ENCODE measurements at regions not wholly inside any gene's neighbourhood (a gene's known extent, or its start where the extent isn't known, plus 50 kb on each side); places are given as distances from the start of the nearest gene placed in this dataset.

DNA sequence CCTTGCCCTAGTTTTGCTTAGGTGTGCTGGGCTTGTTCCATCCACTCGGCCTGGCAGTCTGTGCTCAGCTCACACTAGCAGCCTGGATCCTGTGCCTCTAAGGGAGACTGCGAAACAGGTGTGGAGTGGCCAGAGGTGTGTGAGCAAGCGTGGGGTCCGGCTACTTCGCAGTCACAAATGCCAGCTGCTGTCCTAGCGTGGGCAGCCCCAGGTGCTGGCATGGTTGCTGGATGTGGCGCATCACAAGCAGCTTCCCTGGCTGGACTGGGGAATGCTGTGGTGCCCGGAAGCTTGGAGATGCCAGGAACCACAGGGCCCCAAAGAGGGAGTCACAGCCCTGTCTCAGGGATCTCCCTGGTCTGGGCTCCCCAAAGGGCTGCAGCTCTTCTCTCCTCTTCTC, 119.0 kb upstream of the TMEFF2 start:
- TF ChIP-seq, protein P1, sequence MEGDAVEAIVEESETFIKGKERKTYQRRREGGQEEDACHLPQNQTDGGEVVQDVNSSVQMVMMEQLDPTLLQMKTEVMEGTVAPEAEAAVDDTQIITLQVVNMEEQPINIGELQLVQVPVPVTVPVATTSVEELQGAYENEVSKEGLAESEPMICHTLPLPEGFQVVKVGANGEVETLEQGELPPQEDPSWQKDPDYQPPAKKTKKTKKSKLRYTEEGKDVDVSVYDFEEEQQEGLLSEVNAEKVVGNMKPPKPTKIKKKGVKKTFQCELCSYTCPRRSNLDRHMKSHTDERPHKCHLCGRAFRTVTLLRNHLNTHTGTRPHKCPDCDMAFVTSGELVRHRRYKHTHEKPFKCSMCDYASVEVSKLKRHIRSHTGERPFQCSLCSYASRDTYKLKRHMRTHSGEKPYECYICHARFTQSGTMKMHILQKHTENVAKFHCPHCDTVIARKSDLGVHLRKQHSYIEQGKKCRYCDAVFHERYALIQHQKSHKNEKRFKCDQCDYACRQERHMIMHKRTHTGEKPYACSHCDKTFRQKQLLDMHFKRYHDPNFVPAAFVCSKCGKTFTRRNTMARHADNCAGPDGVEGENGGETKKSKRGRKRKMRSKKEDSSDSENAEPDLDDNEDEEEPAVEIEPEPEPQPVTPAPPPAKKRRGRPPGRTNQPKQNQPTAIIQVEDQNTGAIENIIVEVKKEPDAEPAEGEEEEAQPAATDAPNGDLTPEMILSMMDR (conservative IDR thresholded peaks at IDR 0.05; ENCODE audit: low read length), result no peak
- TF ChIP-seq EZH2phosphoT487 (IDR thresholded peaks at IDR 0.05; ENCODE audit: borderline replicate concordance), result no peak
- Histone ChIP-seq H3K79me2 (ENCODE audit: insufficient read depth, low read length) (no peaks in the 10 kb centered on the region), H3K36me3 (ENCODE audit: insufficient read depth, low read length) (no peaks in the 10 kb centered on the region), H3K4me3 (ENCODE audit: low read length, poor library complexity, severe bottlenecking) (no peak overlapping the region), H4K20me1 (ENCODE audit: insufficient read depth, low read length, poor library complexity, severe bottlenecking) (no peaks in the 10 kb centered on the region), H3K9me2 (replicated peaks; ENCODE audit: low read depth, low read length) (no peaks in the 10 kb centered on the region), H3K9me3 (ENCODE audit: insufficient read depth, low read depth, low read length) (no peaks in the 10 kb centered on the region), H3K4me2 (ENCODE audit: low read depth, low read length, poor library complexity, severe bottlenecking) (no peak overlapping the region), H2AFZ (ENCODE audit: low read length) (no peak overlapping the region), H3F3A (ENCODE audit: low read depth) (no peaks in the 10 kb centered on the region), H3K27me3 (ENCODE audit: insufficient read depth, low read length, poor library complexity, severe bottlenecking) (no peaks in the 10 kb centered on the region), H3K4me1 (ENCODE audit: insufficient read depth, low read length, poor library complexity, severe bottlenecking) (no peaks in the 10 kb centered on the region), H3K9ac (ENCODE audit: low read depth, low read length, poor library complexity, severe bottlenecking) (no peak overlapping the region)

DNA sequence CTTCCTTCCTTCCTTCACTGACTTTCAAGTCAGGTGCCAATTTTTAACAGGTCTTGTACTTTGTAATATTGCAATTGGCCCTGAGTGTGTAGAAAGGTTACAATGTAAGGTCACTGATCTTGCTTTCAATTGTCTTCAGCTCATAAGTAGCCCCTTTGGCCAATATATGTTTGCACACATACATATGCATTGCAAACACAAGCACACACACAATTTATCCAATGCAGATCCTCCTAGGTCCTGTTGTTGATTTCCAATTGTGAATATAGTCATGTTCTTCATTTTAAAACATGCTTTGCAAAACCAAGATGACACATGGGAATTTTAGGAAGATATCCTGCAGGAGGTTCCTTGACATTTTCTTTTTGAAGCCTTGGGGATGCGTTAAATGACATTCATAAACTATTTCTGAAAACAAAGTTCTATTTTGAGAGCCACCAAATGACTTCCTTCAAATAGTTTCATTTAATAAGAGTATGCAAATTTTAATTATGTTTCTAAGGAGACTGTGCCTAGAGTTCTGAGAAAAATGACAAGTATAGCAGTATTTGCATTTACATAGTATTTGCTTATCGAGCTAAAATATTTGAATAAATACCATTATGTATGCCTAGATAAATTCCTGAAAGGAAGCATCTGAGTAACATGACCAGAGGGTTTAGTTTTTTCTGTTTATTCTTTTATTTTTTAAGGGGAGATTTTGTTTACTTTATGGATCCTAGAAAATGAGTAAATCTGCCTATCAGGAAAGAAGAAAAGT, 117.1 kb upstream of the TMEFF2 start:
- Histone ChIP-seq H3K79me2 (ENCODE audit: insufficient read depth, low read length) (no peaks in the 10 kb centered on the region), H3K36me3 (ENCODE audit: insufficient read depth, low read length) (no peaks in the 10 kb centered on the region), H3K4me3 (ENCODE audit: low read length, poor library complexity, severe bottlenecking) (no peak overlapping the region), H3K4me2 (ENCODE audit: low read depth, low read length, poor library complexity, severe bottlenecking) (no peak overlapping the region), H3K9me3 (ENCODE audit: insufficient read depth, low read depth, low read length) (no peaks in the 10 kb centered on the region), H3F3A (ENCODE audit: low read depth) (no peaks in the 10 kb centered on the region), H3K4me1 (ENCODE audit: insufficient read depth, low read length, poor library complexity, severe bottlenecking) (no peaks in the 10 kb centered on the region), H3K9ac (ENCODE audit: low read depth, low read length, poor library complexity, severe bottlenecking) (no peak overlapping the region), H3K27me3 (ENCODE audit: insufficient read depth, low read length, poor library complexity, severe bottlenecking) (no peaks in the 10 kb centered on the region), H2AFZ (ENCODE audit: low read length) (no peak overlapping the region), H3K9me2 (replicated peaks; ENCODE audit: low read depth, low read length) (no peaks in the 10 kb centered on the region), H4K20me1 (ENCODE audit: insufficient read depth, low read length, poor library complexity, severe bottlenecking) (no peaks in the 10 kb centered on the region)
- TF ChIP-seq, protein P1 (conservative IDR thresholded peaks at IDR 0.05; ENCODE audit: low read length), result no peak
- no peak for TF ChIP-seq EZH2phosphoT487 (IDR thresholded peaks at IDR 0.05; ENCODE audit: borderline replicate concordance)

DNA sequence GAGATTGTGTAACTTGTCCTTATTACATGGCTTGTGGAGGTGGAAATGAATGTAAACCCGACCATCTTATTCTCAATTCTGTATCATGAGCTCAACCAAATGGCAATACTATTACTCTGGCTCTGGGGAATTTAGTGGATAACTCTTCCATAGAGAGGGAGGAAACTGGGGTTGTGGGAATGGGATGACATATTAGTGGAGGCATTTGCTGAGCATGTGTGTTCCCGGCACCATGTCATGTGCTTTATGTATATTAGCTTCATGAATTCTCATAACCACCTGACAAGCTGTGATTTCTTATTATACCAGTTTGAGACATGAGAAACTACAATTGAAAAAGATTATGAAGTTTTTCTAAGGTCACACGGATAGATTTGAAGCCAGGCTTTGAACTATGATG, 112.8 kb upstream of the TMEFF2 start:
- no peaks in the 10 kb centered on the region for H3K36me3 ChIP-seq (ENCODE audit: insufficient read depth, low read length)
- H3K9ac ChIP-seq (ENCODE audit: low read depth, low read length, poor library complexity, severe bottlenecking), result no peak overlapping the region
- no peak overlapping the region for H2AFZ ChIP-seq (ENCODE audit: low read length)
- no peak overlapping the region for H3K4me2 ChIP-seq (ENCODE audit: low read depth, low read length, poor library complexity, severe bottlenecking)
- H3K79me2 ChIP-seq (ENCODE audit: insufficient read depth, low read length), result no peaks in the 10 kb centered on the region
- H3K4me1 ChIP-seq (ENCODE audit: insufficient read depth, low read length, poor library complexity, severe bottlenecking), result no peaks in the 10 kb centered on the region
- no peaks in the 10 kb centered on the region for H4K20me1 ChIP-seq (ENCODE audit: insufficient read depth, low read length, poor library complexity, severe bottlenecking)
- no peak overlapping the region for H3K4me3 ChIP-seq (ENCODE audit: low read length, poor library complexity, severe bottlenecking)
- TF ChIP-seq, protein P1 (conservative IDR thresholded peaks at IDR 0.05; ENCODE audit: low read length), result no peak
- TF ChIP-seq EZH2phosphoT487 (IDR thresholded peaks at IDR 0.05; ENCODE audit: borderline replicate concordance), result no peak
- no peaks in the 10 kb centered on the region for H3K9me2 ChIP-seq (replicated peaks; ENCODE audit: low read depth, low read length)
- H3K9me3 ChIP-seq (ENCODE audit: insufficient read depth, low read depth, low read length), result no peaks in the 10 kb centered on the region
- no peaks in the 10 kb centered on the region for H3F3A ChIP-seq (ENCODE audit: low read depth)
- no peaks in the 10 kb centered on the region for H3K27me3 ChIP-seq (ENCODE audit: insufficient read depth, low read length, poor library complexity, severe bottlenecking)
